ENCODE measurements at regions not wholly inside any gene's neighbourhood (a gene's known extent, or its start where the extent isn't known, plus 50 kb on each side); places are given as distances from the start of the nearest gene placed in this dataset.
A peak's percentile ranks its signal among the peaks of the same experiment; 100 is the strongest.

- no peak overlapping the region for H3K27ac ChIP-seq
- H3K27me3 ChIP-seq, result no peaks in the 10 kb centered on the region; the same call in 1 of the 2 replicates
- no peaks in the 10 kb centered on the region for H3K9me3 ChIP-seq (replicated peaks)
- no peak overlapping the region for H3K4me3 ChIP-seq
- H3K4me1 ChIP-seq, result no peaks in the 10 kb centered on the region
- no peaks in the 10 kb centered on the region for H3K36me3 ChIP-seq
- no peak for DNase-seq
Observed at GRCh38 chr1:34426325-34426896, 249.7 kb downstream of the C1orf94 start.

GRCh38 chr1:34427170-34427569, 250.5 kb downstream of the C1orf94 start:
- Histone ChIP-seq H3K36me3 (no peaks in the 10 kb centered on the region), H3K27me3 (peaks cover 2% of the 10 kb centered on the region; the same call in 1 of the 2 replicates), H3K27ac (no peak overlapping the region), H3K9me3 (replicated peaks) (no peaks in the 10 kb centered on the region), H3K4me1 (no peaks in the 10 kb centered on the region), H3K4me3 (no peak overlapping the region)
- DNase-seq, result no peak

GRCh38 chr1:34433099-34433498, 256.4 kb downstream of the C1orf94 start:
- Histone ChIP-seq H3K27ac (no peak overlapping the region), H3K27me3 (peaks cover 13% of the 10 kb centered on the region; the same call in 1 of the 2 replicates), H3K9me3 (replicated peaks) (no peaks in the 10 kb centered on the region), H3K4me3 (no peak overlapping the region), H3K36me3 (no peaks in the 10 kb centered on the region), H3K4me1 (no peaks in the 10 kb centered on the region)
- DNase-seq, result no peak

GRCh38 chr1:34436836-34437235, 260.1 kb downstream of the C1orf94 start:
- no peak overlapping the region for H3K4me3 ChIP-seq
- H3K27ac ChIP-seq, result no peak overlapping the region
- H3K4me1 ChIP-seq, result no peaks in the 10 kb centered on the region
- H3K9me3 ChIP-seq (replicated peaks), result no peaks in the 10 kb centered on the region
- H3K27me3 ChIP-seq, result peaks cover 16% of the 10 kb centered on the region
- DNase-seq, result no peak
- H3K36me3 ChIP-seq, result no peaks in the 10 kb centered on the region

- no peak overlapping the region for H3K27ac ChIP-seq
- H3K27me3 ChIP-seq, result peaks cover 6% of the 10 kb centered on the region
- no peaks in the 10 kb centered on the region for H3K36me3 ChIP-seq
- no peak overlapping the region for H3K4me3 ChIP-seq
- H3K4me1 ChIP-seq, result no peaks in the 10 kb centered on the region
- DNase-seq, result no peak
- H3K9me3 ChIP-seq (replicated peaks), result no peaks in the 10 kb centered on the region
Observed at GRCh38 chr1:34441259-34442069, 264.8 kb downstream of the C1orf94 start.

- H3K9me3 ChIP-seq (replicated peaks), result no peaks in the 10 kb centered on the region
- H3K27ac ChIP-seq, result no peak overlapping the region
- no peak overlapping the region for H3K4me3 ChIP-seq
- DNase-seq, result peak in 1 of 2 experiments; percentile 2
- no peaks in the 10 kb centered on the region for H3K4me1 ChIP-seq
- H3K27me3 ChIP-seq, result peaks cover 7% of the 10 kb centered on the region; the same call in 1 of the 2 replicates
- no peaks in the 10 kb centered on the region for H3K36me3 ChIP-seq
Observed at GRCh38 chr1:34444516-34444915, 267.8 kb downstream of the C1orf94 start.

GRCh38 chr1:34450325-34450724, 273.6 kb downstream of the C1orf94 start:
- Histone ChIP-seq H3K36me3 (no peaks in the 10 kb centered on the region), H3K4me3 (no peak overlapping the region), H3K9me3 (replicated peaks) (no peaks in the 10 kb centered on the region), H3K4me1 (no peaks in the 10 kb centered on the region), H3K27me3 (peaks cover 12% of the 10 kb centered on the region; the same call in 1 of the 2 replicates), H3K27ac (no peak overlapping the region)
- DNase-seq, result no peak

- H3K36me3 ChIP-seq, result no peaks in the 10 kb centered on the region
- no peaks in the 10 kb centered on the region for H3K9me3 ChIP-seq (replicated peaks)
- H3K27ac ChIP-seq, result no peak overlapping the region
- H3K27me3 ChIP-seq, result peaks cover 11% of the 10 kb centered on the region; the same call in 1 of the 2 replicates
- H3K4me1 ChIP-seq, result no peaks in the 10 kb centered on the region
- DNase-seq, result no peak
- no peak overlapping the region for H3K4me3 ChIP-seq
Observed at GRCh38 chr1:34452451-34452850, 275.7 kb downstream of the C1orf94 start.

- H3K4me1 ChIP-seq, result no peaks in the 10 kb centered on the region
- no peak overlapping the region for H3K4me3 ChIP-seq
- no peaks in the 10 kb centered on the region for H3K36me3 ChIP-seq
- H3K9me3 ChIP-seq (replicated peaks), result no peaks in the 10 kb centered on the region
- DNase-seq, result no peak
- H3K27ac ChIP-seq, result no peak overlapping the region
- H3K27me3 ChIP-seq, result peaks cover 14% of the 10 kb centered on the region; the same call in 1 of the 2 replicates
Observed at GRCh38 chr1:34455121-34455520, 278.4 kb downstream of the C1orf94 start.

GRCh38 chr1:34460193-34460592, 283.5 kb downstream of the C1orf94 start:
- Histone ChIP-seq H3K36me3 (no peaks in the 10 kb centered on the region), H3K9me3 (replicated peaks) (no peaks in the 10 kb centered on the region), H3K27ac (no peak overlapping the region), H3K27me3 (peaks cover 10% of the 10 kb centered on the region; the same call in 1 of the 2 replicates), H3K4me3 (no peak overlapping the region), H3K4me1 (no peaks in the 10 kb centered on the region)
- peak; percentile 30 to 56 for DNase-seq

- H3K9me3 ChIP-seq (replicated peaks), result no peaks in the 10 kb centered on the region
- no peak overlapping the region for H3K4me3 ChIP-seq
- H3K27ac ChIP-seq, result no peak overlapping the region
- H3K36me3 ChIP-seq, result no peaks in the 10 kb centered on the region
- no peak for DNase-seq
- H3K27me3 ChIP-seq, result 0 out of 2 replicates have a peak, but pooled peaks cover under 1% of the 10 kb centered on the region
- H3K4me1 ChIP-seq, result no peaks in the 10 kb centered on the region
Observed at GRCh38 chr1:34470401-34470800, 284.4 kb upstream of the GJB5 start.

GRCh38 chr1:34474566-34474965, 280.3 kb upstream of the GJB5 start:
- DNase-seq, result no peak
- Histone ChIP-seq H3K27ac (no peak overlapping the region), H3K9me3 (replicated peaks) (no peaks in the 10 kb centered on the region), H3K4me1 (no peaks in the 10 kb centered on the region), H3K27me3 (no peaks in the 10 kb centered on the region), H3K36me3 (no peaks in the 10 kb centered on the region), H3K4me3 (no peak overlapping the region)

GRCh38 chr1:34476371-34476770, 278.5 kb upstream of the GJB5 start:
- no peak overlapping the region for H3K27ac ChIP-seq

GRCh38 chr1:34477632-34478141, 277.2 kb upstream of the GJB5 start:
- Histone ChIP-seq H3K36me3 (no peaks in the 10 kb centered on the region), H3K27me3 (no peaks in the 10 kb centered on the region), H3K4me3 (no peak overlapping the region), H3K9me3 (replicated peaks) (no peaks in the 10 kb centered on the region), H3K27ac (no peak overlapping the region), H3K4me1 (no peaks in the 10 kb centered on the region)
- no peak for DNase-seq

More at GRCh38 chr1:34476371-34476770, 278.5 kb upstream of the GJB5 start:
- no peaks in the 10 kb centered on the region for H3K36me3 ChIP-seq
- no peaks in the 10 kb centered on the region for H3K27me3 ChIP-seq
- DNase-seq, result no peak
- H3K4me1 ChIP-seq, result no peaks in the 10 kb centered on the region
- H3K9me3 ChIP-seq (replicated peaks), result no peaks in the 10 kb centered on the region
- H3K4me3 ChIP-seq, result no peak overlapping the region

GRCh38 chr1:34478515-34479076, 276.3 kb upstream of the GJB5 start:
- DNase-seq, result no peak
- Histone ChIP-seq H3K4me1 (no peaks in the 10 kb centered on the region), H3K36me3 (no peaks in the 10 kb centered on the region), H3K27me3 (no peaks in the 10 kb centered on the region), H3K4me3 (no peak overlapping the region), H3K9me3 (replicated peaks) (no peaks in the 10 kb centered on the region), H3K27ac (no peak overlapping the region)

All from SJCRH30 (cell line).